GM19324 (cell line): ENCODE measurements at regions not wholly inside any gene's neighbourhood (a gene's known extent, or its start where the extent isn't known, plus 50 kb on each side); places are given as distances from the start of the nearest gene placed in this dataset.

Experiments
- ATAC-seq: cut with Tn5 transposase; IDR thresholded peaks from one replicate; pipeline ENCODE4 v1.9.1; 2021; ENCODE audit warnings: mild to moderate bottlenecking, moderate library complexity; ENCODE audit not compliant: unreplicated experiment, low FRiP score

- ATAC-seq: no peak
Measured at GRCh38 chrX:66328950-66329596, 165.0 kb downstream of the HEPH start.

GRCh38 chrX:66360894-66361293 lies 196.8 kb downstream of the HEPH start:
- no peak for ATAC-seq

- ATAC-seq: no peak
Measured at GRCh38 chrX:66384722-66385121, 220.7 kb downstream of the HEPH start.

GRCh38 chrX:66399273-66399672 lies 235.2 kb downstream of the HEPH start:
- ATAC-seq: peak; percentile 44

GRCh38 chrX:66402165-66402564 lies 236.7 kb downstream of the EDA2R start:
- no peak for ATAC-seq

- ATAC-seq: peak; percentile 44
Measured at GRCh38 chrX:66408507-66408906, 230.4 kb downstream of the EDA2R start.

- no peak for ATAC-seq
Measured at GRCh38 chrX:66410806-66411205, 228.1 kb downstream of the EDA2R start.
